ENCODE measurements at regions not wholly inside any gene's neighbourhood (a gene's known extent, or its start where the extent isn't known, plus 50 kb on each side); places are given as distances from the start of the nearest gene placed in this dataset.

- no peak for DNase-seq (ENCODE audit: low spot score)
- no peak for TF ChIP-seq CTCF (IDR thresholded peaks at IDR 0.05; ENCODE audit: borderline replicate concordance, control extremely low read depth, extremely low read depth, insufficient read depth, missing control alignments)
- in situ Hi-C loops (cut with MboI; ENCODE audit: low sequenced_read_pairs, unreplicated experiment), result no loop called here
Measured at GRCh38 chr12:126107659-126108058, 1042.4 kb downstream of the AACS start.

GRCh38 chr12:126108247-126108646 is 1043.0 kb downstream of the AACS start:
- TF ChIP-seq CTCF (IDR thresholded peaks at IDR 0.05; ENCODE audit: borderline replicate concordance, control extremely low read depth, extremely low read depth, insufficient read depth, missing control alignments), result no peak
- in situ Hi-C loops (cut with MboI; ENCODE audit: low sequenced_read_pairs, unreplicated experiment), result no loop called here
- no peak for DNase-seq (ENCODE audit: low spot score)

- no peak for TF ChIP-seq CTCF (IDR thresholded peaks at IDR 0.05; ENCODE audit: borderline replicate concordance, control extremely low read depth, extremely low read depth, insufficient read depth, missing control alignments)
- in situ Hi-C loops (cut with MboI; ENCODE audit: low sequenced_read_pairs, unreplicated experiment), result no loop called here
- no peak for DNase-seq (ENCODE audit: low spot score)
Measured at GRCh38 chr12:126112141-126112540, 1046.9 kb downstream of the AACS start.

- in situ Hi-C loops (cut with MboI; ENCODE audit: low sequenced_read_pairs, unreplicated experiment), result no loop called here
- DNase-seq (ENCODE audit: low spot score), result no peak
- no peak for TF ChIP-seq CTCF (IDR thresholded peaks at IDR 0.05; ENCODE audit: borderline replicate concordance, control extremely low read depth, extremely low read depth, insufficient read depth, missing control alignments)
Measured at GRCh38 chr12:126112849-126113248, 1047.6 kb downstream of the AACS start.

- no peak for DNase-seq (ENCODE audit: low spot score)
- in situ Hi-C loops (cut with MboI; ENCODE audit: low sequenced_read_pairs, unreplicated experiment), result no loop called here
- TF ChIP-seq CTCF (IDR thresholded peaks at IDR 0.05; ENCODE audit: borderline replicate concordance, control extremely low read depth, extremely low read depth, insufficient read depth, missing control alignments), result no peak
Measured at GRCh38 chr12:126114441-126114840, 1049.2 kb downstream of the AACS start.

- TF ChIP-seq CTCF (IDR thresholded peaks at IDR 0.05; ENCODE audit: borderline replicate concordance, control extremely low read depth, extremely low read depth, insufficient read depth, missing control alignments), result no peak
- in situ Hi-C loops (cut with MboI; ENCODE audit: low sequenced_read_pairs, unreplicated experiment), result no loop called here
- no peak for DNase-seq (ENCODE audit: low spot score)
Measured at GRCh38 chr12:126117502-126117901, 1052.3 kb downstream of the AACS start.

GRCh38 chr12:126139355-126139754 is 1074.1 kb downstream of the AACS start:
- DNase-seq (ENCODE audit: low spot score), result no peak
- TF ChIP-seq CTCF (IDR thresholded peaks at IDR 0.05; ENCODE audit: borderline replicate concordance, control extremely low read depth, extremely low read depth, insufficient read depth, missing control alignments), result no peak
- in situ Hi-C loops (cut with MboI; ENCODE audit: low sequenced_read_pairs, unreplicated experiment), result no loop called here

All from GM13976 (cell line).